CD4-positive, alpha-beta memory T cell (primary cell): ENCODE measurements at regions not wholly inside any gene's neighbourhood (a gene's known extent, or its start where the extent isn't known, plus 50 kb on each side); places are given as distances from the start of the nearest gene placed in this dataset.
"Not testable (repeated sequence)": the region's sequence is repeated elsewhere in the genome, so short reads cannot be mapped to it uniquely, and the experiment has no call there.

Source experiments
- CTCF ChIA-PET: fragments of 350-600 bp; sonication (Branson Sonifier 250); formaldehyde crosslinking; loops from one replicate; lab custom pipeline; 2021; ENCODE audit warnings: inconsistent platforms; ENCODE audit not compliant: partially characterized antibody; lab: Charles Lee
- POLR2A ChIA-PET: fragments of 350-600 bp; sonication (Branson Sonifier 250); formaldehyde crosslinking; loops from one replicate; lab custom pipeline; 2021; ENCODE audit not compliant: partially characterized antibody; lab: Charles Lee
- DNase-seq, 5 donors: peaks; one replicate each; pipeline versions ENCODE4 v3.0.0 to v3.0.0-alpha.2; 2020 to 2022; ENCODE audit warnings: mixed read lengths in 1 of 5
- H3K27ac ChIP-seq: one replicate; pipeline ENCODE4 v1.7.0; 2013; ENCODE audit warnings: low read depth, low read length
- H3K27me3 ChIP-seq: 2 replicates; pipeline ENCODE4 v1.7.0; 2013; ENCODE audit warnings: mild to moderate bottlenecking, low read length, moderate library complexity; ENCODE audit not compliant: insufficient read depth
- H3K36me3 ChIP-seq: 2 replicates; pipeline ENCODE4 v1.7.0; 2013; ENCODE audit warnings: mild to moderate bottlenecking, low read length, moderate library complexity; ENCODE audit not compliant: insufficient read depth
- H3K4me1 ChIP-seq: 2 replicates; pipeline ENCODE4 v1.7.0; 2013; ENCODE audit warnings: mild to moderate bottlenecking, low read length, moderate library complexity; ENCODE audit not compliant: insufficient read depth
- H3K4me3 ChIP-seq, 2 donors: one replicate each; pipeline ENCODE4 v1.7.0; 2013; ENCODE audit warnings: low read length in 2 of 2, mild to moderate bottlenecking in 1 of 2
- H3K9me3 ChIP-seq, 2 donors: one replicate each; pipeline ENCODE4 v1.7.0; 2013; ENCODE audit warnings: low read length in 2 of 2, control low read depth in 1 of 2; ENCODE audit not compliant: control insufficient read depth in 1 of 2
- H3K27ac Mint-ChIP-seq, 7 donors: one replicate each; pipeline ENCODE4 v1.8.0; 2020 to 2021; ENCODE audit warnings: mixed read lengths in 7 of 7, mild to moderate bottlenecking in 6 of 7, inconsistent platforms in 3 of 7, moderate library complexity in 3 of 7
- H3K27me3 Mint-ChIP-seq, 2 donors: one replicate each; pipeline ENCODE4 v1.8.0; 2020 to 2021; ENCODE audit warnings: mixed read lengths in 2 of 2
- H3K36me3 Mint-ChIP-seq, 2 donors: one replicate each; pipeline ENCODE4 v1.8.0; 2020 to 2021; ENCODE audit warnings: mixed read lengths in 2 of 2, inconsistent platforms in 1 of 2, mild to moderate bottlenecking in 1 of 2
- H3K4me1 Mint-ChIP-seq, 4 donors: one replicate each; pipeline ENCODE4 v1.8.0; 2020 to 2021; ENCODE audit warnings: mixed read lengths in 4 of 4, mild to moderate bottlenecking in 1 of 4
- H3K4me3 Mint-ChIP-seq, 8 donors: one replicate each; pipeline ENCODE4 v1.8.0; 2020 to 2021; ENCODE audit warnings: mixed read lengths in 8 of 8, mild to moderate bottlenecking in 7 of 8, moderate library complexity in 6 of 8, inconsistent platforms in 3 of 8
- H3K9me3 Mint-ChIP-seq, 8 donors: one replicate each; pipeline ENCODE4 v1.8.0; 2020 to 2021; ENCODE audit warnings: mixed read lengths in 8 of 8, mild to moderate bottlenecking in 5 of 8, inconsistent platforms in 3 of 8, moderate library complexity in 1 of 8
- intact Hi-C: fragments of 100-400 bp; cut with micrococcal nuclease; formaldehyde crosslinking; loops from one replicate; pipeline ENCODE4 v1.15.1; 2023

DNA sequence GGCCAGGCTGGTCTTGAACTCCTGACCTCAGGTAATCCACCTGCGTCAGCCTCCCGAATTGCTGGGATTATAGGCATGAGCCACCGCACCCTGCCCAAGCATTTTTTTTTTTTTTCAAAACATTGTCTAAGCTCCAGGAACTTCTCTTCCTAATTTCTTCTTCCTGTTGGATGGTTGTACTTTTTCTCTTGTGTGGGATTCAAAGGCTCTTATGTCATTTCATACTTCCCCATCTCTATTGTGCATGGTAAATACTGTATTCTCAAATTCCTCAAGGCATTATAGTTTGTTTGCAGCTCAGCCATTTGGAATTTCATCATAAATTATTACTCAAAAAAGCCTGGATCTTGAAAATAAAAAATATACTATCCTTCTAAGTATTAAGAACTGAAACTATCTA is 199.1 kb upstream of the GADL1 start:
- Histone ChIP-seq H3K4me1 (no peaks in the 10 kb centered on the region), H3K9me3 (no peaks in the 10 kb centered on the region), H3K36me3 (no peaks in the 10 kb centered on the region), H3K4me3 (no peak overlapping the region), H3K27me3 (no peaks in the 10 kb centered on the region), H3K27ac (no peak overlapping the region)
- Mint-ChIP-seq H3K4me1 (peaks cover 0 to 10% (median 5%) of the 10 kb centered on the region in 4 donors), H3K9me3 (no peaks in the 10 kb centered on the region), H3K27me3 (no peaks in the 10 kb centered on the region), H3K36me3 (no peaks in the 10 kb centered on the region), H3K27ac (no peak overlapping the region), H3K4me3 (no peak overlapping the region)
- DNase-seq: no peak
- ChIA-PET POLR2A (no interaction called here), CTCF (no interaction called here)
- intact Hi-C loops: no loop called here

DNA sequence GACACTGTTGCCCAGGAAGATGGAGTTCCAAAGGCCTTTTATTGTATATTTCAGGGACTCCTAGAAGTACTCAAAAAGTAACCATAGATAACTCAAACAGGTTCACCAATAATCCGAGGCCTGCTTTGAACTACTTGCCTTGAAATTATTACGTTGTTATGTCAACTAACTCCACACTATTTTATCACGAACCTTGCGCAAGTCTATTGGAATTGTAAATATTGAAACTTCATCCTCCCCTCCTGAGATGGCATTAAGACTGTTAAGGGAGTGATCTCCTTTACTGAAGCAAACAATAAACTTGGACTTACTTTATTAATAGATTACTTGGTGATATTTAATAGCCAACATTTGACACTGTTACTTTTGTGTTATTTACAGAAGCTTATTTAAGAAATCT is 199.6 kb upstream of the GADL1 start:
- H3K4me3 Mint-ChIP-seq: no peak overlapping the region

DNA sequence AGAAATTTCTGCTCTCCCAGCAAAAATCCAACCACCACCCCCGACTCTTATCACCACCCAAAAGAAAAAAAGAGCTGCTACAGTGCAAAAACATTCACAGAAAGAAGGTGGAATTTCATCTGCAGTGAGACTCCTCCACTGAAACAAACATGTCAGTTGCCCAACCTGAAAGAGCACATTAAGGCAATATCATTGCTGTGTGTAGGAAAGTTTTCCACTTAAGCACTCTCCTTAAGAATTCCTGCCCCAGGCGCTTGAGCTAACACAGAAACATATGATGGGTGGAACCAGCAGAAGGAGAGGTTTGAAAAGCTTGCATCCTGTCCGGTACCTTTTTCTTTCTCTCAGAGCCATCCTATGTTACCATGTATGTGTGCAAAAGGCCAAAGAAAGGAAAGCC is 200.8 kb upstream of the GADL1 start:
- Histone ChIP-seq H3K27ac (no peak overlapping the region), H3K4me1 (no peaks in the 10 kb centered on the region), H3K9me3 (no peaks in the 10 kb centered on the region), H3K27me3 (no peaks in the 10 kb centered on the region), H3K36me3 (no peaks in the 10 kb centered on the region), H3K4me3 (no peak overlapping the region)
- POLR2A ChIA-PET: no interaction called here
- no peaks in the 10 kb centered on the region for H3K9me3 Mint-ChIP-seq
- intact Hi-C loops: no loop called here
- peaks cover 0 to 10% (median 5%) of the 10 kb centered on the region in 4 donors for H3K4me1 Mint-ChIP-seq
- no peak for DNase-seq
- no peaks in the 10 kb centered on the region for H3K36me3 Mint-ChIP-seq
- H3K27ac Mint-ChIP-seq: no peak overlapping the region
- H3K27me3 Mint-ChIP-seq: no peaks in the 10 kb centered on the region
- CTCF ChIA-PET: interaction anchor here (1.1 kb wide), 1 partner anchor 19 kb away, joined by 3 read pairs; no protein-coding TSS in a partner anchor
- H3K4me3 Mint-ChIP-seq: no peak overlapping the region

More for the DNA sequence above, 199.6 kb upstream of the GADL1 start:
- CTCF ChIA-PET: no interaction called here
- Mint-ChIP-seq H3K9me3 (no peaks in the 10 kb centered on the region), H3K27me3 (no peaks in the 10 kb centered on the region), H3K27ac (no peak overlapping the region), H3K4me1 (peaks cover 0 to 10% (median 5%) of the 10 kb centered on the region in 4 donors), H3K36me3 (no peaks in the 10 kb centered on the region)
- H3K27me3 ChIP-seq: no peaks in the 10 kb centered on the region
- no peak overlapping the region for H3K4me3 ChIP-seq
- DNase-seq: no peak
- POLR2A ChIA-PET: no interaction called here
- H3K36me3 ChIP-seq: no peaks in the 10 kb centered on the region
- H3K9me3 ChIP-seq: no peaks in the 10 kb centered on the region
- no peak overlapping the region for H3K27ac ChIP-seq
- intact Hi-C loops: no loop called here
- no peaks in the 10 kb centered on the region for H3K4me1 ChIP-seq

DNA sequence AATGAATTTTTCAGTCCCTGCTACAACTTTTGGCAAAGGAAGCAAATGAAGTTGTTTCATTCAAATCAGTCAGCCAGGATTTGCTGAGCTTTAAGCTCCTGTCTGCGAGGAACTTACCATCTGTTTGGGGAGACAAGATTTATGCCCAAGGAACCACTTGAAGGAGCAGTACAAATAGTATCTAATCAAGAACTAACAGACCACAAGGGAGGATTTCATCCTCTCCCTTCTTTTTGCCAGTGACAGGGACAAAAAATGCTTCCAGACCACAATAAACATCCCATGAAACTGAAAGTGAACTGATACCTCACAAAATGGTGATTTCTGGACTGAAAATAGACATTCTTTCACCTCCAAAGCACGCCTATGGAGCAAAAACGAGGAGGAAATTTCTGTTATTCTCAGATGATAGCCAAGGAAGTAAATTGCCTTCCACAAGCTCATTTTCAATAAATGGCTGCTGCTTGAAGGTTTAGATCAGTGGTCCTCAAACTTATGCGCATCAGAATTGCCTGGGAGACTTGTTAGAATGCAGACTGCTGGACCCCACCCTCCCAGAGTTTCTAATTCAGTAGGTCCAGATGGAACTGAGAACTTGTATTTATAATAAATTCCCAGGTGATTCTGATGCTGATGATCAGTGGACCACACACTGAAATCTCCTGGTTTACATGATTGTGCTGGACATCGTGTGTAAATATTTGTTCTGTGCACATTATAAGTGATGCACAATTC is 202.4 kb upstream of the GADL1 start:
- Mint-ChIP-seq H3K4me3 (peak overlapping the region in 1 of 8 donors; percentile 56), H3K36me3 (no peaks in the 10 kb centered on the region), H3K27ac (peak overlapping the region in 1 of 7 donors; percentile 68), H3K4me1 (peaks cover 0 to 10% (median 5%) of the 10 kb centered on the region in 4 donors), H3K27me3 (no peaks in the 10 kb centered on the region), H3K9me3 (peaks cover 0 to 2% (median 0%) of the 10 kb centered on the region in 8 donors)
- H3K4me3 ChIP-seq: no peak overlapping the region
- H3K27me3 ChIP-seq: no peaks in the 10 kb centered on the region
- H3K27ac ChIP-seq: no peak overlapping the region
- H3K36me3 ChIP-seq: no peaks in the 10 kb centered on the region
- ChIA-PET POLR2A (no interaction called here), CTCF (no interaction called here)
- no peak for DNase-seq
- H3K9me3 ChIP-seq: no peaks in the 10 kb centered on the region
- intact Hi-C loops: no loop called here
- no peaks in the 10 kb centered on the region for H3K4me1 ChIP-seq

DNA sequence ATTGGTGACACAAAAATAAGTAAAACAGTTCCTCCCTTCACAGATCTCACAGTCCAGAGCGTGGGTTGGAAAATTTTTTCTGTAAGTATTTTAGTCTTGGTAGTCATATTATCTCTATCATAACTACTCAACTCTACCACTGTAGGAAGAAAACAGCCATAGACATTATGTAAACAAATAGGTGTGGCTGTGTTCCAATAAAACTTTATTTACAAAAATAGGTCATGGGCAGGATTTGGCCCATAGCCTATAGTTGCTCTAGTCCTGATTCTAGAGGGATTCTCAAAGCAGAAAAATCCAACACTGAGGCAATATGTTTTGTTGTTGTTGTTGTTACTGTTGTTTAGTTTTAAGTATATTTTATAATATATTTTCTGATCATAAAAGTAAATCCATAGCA is 206.1 kb upstream of the GADL1 start:
- Mint-ChIP-seq H3K27ac (no peak overlapping the region), H3K36me3 (no peaks in the 10 kb centered on the region), H3K4me1 (peaks cover 0 to 13% (median 6%) of the 10 kb centered on the region in 4 donors), H3K9me3 (peaks cover 0 to 4% (median 2%) of the 10 kb centered on the region in 8 donors), H3K4me3 (no peak overlapping the region), H3K27me3 (no peaks in the 10 kb centered on the region)
- Histone ChIP-seq H3K27ac (no peak overlapping the region), H3K36me3 (no peaks in the 10 kb centered on the region), H3K27me3 (no peaks in the 10 kb centered on the region), H3K9me3 (no peaks in the 10 kb centered on the region), H3K4me3 (no peak overlapping the region), H3K4me1 (no peaks in the 10 kb centered on the region)
- no peak for DNase-seq
- intact Hi-C loops: no loop called here
- ChIA-PET POLR2A (no interaction called here), CTCF (no interaction called here)

DNA sequence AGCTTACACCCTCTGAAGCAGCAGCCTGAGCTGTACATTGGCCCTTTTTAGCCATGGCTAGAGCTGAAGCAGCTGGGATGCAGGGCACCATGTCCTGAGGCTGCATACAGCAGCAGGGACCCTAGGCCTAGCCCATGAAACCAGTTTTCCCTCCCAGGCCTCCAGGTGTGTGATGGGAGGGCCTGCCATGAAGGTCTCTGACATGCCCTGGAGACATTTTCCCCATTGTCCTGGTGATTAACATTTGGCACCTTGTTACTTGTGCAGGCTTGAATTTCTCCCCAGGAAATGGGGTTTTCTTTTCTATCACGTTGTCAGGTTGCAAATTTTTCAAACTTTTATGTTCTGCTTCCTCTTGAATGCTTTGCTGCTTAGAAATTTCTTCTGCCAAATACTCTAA is 206.8 kb upstream of the GADL1 start:
- H3K27me3 Mint-ChIP-seq, DNase-seq, POLR2A ChIA-PET, H3K27ac Mint-ChIP-seq, H3K27me3 ChIP-seq, H3K4me3 Mint-ChIP-seq, H3K36me3 ChIP-seq, H3K27ac ChIP-seq, CTCF ChIA-PET, H3K9me3 Mint-ChIP-seq, H3K36me3 Mint-ChIP-seq, H3K4me1 ChIP-seq, H3K4me3 ChIP-seq, H3K9me3 ChIP-seq, intact Hi-C loops: not testable (repeated sequence)
- peaks cover 2 to 11% (median 6%) of the 10 kb centered on the region in 4 donors for H3K4me1 Mint-ChIP-seq

DNA sequence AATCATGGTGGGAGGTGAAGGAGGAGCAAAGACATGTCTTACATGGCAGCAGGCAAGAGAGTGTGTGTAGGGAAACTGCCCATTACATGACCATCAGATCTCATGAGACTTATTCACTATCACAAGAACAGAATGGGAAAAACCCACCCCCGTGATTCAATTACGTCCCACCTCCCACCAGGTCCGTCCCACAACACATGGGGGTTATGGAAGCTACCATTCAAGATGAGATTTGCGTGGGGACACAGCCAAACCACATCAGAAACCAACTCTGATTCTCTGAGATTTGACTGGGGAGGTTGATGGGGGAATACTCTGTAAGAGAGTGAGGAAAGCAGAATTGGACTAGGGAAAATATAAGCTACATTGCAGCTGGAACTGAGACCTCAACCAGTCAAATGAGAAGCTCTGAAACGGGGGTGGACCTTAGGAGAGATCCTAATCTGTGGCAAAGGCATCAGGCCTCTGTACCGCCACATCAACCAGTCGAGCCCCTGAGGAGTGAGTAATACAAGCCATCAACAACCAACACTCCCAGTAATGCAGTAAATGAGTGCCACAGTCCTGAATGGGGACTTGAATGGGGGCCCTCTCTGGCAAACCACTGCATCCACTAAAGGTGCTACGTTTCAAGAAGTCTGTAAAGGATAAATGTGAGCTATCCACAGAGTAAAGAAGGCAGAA is 207.9 kb upstream of the GADL1 start:
- Mint-ChIP-seq H3K9me3 (peaks cover 0 to 4% (median 2%) of the 10 kb centered on the region in 8 donors), H3K36me3 (no peaks in the 10 kb centered on the region), H3K4me3 (no peak overlapping the region), H3K4me1 (peaks cover 0 to 9% (median 5%) of the 10 kb centered on the region in 4 donors), H3K27me3 (no peaks in the 10 kb centered on the region), H3K27ac (no peak overlapping the region)
- CTCF ChIA-PET: no interaction called here
- POLR2A ChIA-PET: no interaction called here
- intact Hi-C loops: no loop called here
- Histone ChIP-seq H3K27me3 (no peaks in the 10 kb centered on the region), H3K9me3 (no peaks in the 10 kb centered on the region), H3K36me3 (no peaks in the 10 kb centered on the region), H3K4me3 (no peak overlapping the region), H3K4me1 (no peaks in the 10 kb centered on the region), H3K27ac (no peak overlapping the region)
- no peak for DNase-seq
